Heart left ventricle (tissue), 13 donors: ENCODE measurements at regions not wholly inside any gene's neighbourhood (a gene's known extent, or its start where the extent isn't known, plus 50 kb on each side); places are given as distances from the start of the nearest gene placed in this dataset.

ENCODE experiments used
- CTCF ChIP-seq, 12 donors: fragments of 200-600 bp; sonication (generic) in 4 of 12; IDR thresholded peaks; one replicate each; pipeline versions ENCODE4 v1.5.0 to v1.8.0; 2018 to 2022; ENCODE audit warnings: antibody characterized with exemption in 12 of 12, mild to moderate bottlenecking in 5 of 12
- POLR2A ChIP-seq, 2 donors: fragments of 450-650 bp; IDR thresholded peaks; one replicate each; pipeline ENCODE4 v1.6.1; 2017; ENCODE audit warnings: antibody characterized with exemption in 2 of 2, mild to moderate bottlenecking in 2 of 2, moderate library complexity in 2 of 2
- donor health status: ischemic (EF 13 %, LVEDD 7.1; RV severe dilation, severe dysfunction).
- donor health status: DM: no; HTN: yes; CAD: no.
- donor health status: DM: no; HTN: no; CAD: no.
- donor health status: ischemic (EF 25% LVEDD 6.9; RV normal size, moderate dysfunction).
- donor health status: ischemic (EF 25% LVEDD 5.7; RV mildly dilated, moderate dysfunction).
- donor health status: ischemic (EF 35%, LVEDD 5.7; RV mildly dilated, moderate dysfunction).
- donor health status: nonischemic (EF 11% LVEDD 7.7; RV severe dilation, severe dysfunction).
- donor health status: DM: yes; HTN: yes; CAD: no.
- donor health status: PGD.
- donor health status: ischemic (EF 29% LVEDD 5.4; RV normal size, mild dysfunction).
- donor health status: nonischemic (EF 23%, LVEDD 6.1; RV moderate dilation, normal function).

GRCh38 chr15:46685096-46685495, 1032.2 kb upstream of the SEMA6D start:
- no peak for TF ChIP-seq CTCF (IDR thresholded peaks at IDR 0.05)
- TF ChIP-seq POLR2A (IDR thresholded peaks at IDR 0.05) = no peak
